IPS DF 4.7 (cell line): ENCODE measurements at regions not wholly inside any gene's neighbourhood (a gene's known extent, or its start where the extent isn't known, plus 50 kb on each side); places are given as distances from the start of the nearest gene placed in this dataset.
"Not testable (repeated sequence)": the region's sequence is repeated elsewhere in the genome, so short reads cannot be mapped to it uniquely, and the experiment has no call there.

ENCODE experiments used
- DNase-seq: peaks from one replicate; pipeline ENCODE4 v3.0.0-alpha.2; 2013; ENCODE audit warnings: low spot score; ENCODE audit errors: extremely low read depth

- no peak for DNase-seq
Observed at GRCh38 chrY:15871570-15871969, 1347.2 kb downstream of the NLGN4Y start.

DNA sequence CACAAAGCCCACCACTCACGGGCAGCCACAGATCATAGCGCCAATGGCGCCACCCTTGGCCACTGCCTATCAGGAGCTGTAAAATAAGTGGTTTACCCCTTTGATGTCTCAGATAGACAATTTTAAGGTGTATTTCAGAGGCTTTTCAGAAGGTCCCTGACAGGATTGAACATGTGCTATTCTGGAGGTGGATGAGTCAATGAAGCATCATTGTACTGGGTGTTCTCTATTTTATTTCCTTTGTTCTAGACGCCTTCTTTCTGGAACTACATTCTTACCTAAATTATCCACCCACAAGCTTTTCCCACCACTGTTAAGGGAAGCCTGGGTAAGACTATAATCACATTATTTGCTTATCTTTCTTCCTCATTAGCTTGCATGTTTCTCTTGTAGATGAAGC is 1351.6 kb downstream of the NLGN4Y start:
- not testable (repeated sequence) for DNase-seq

DNA sequence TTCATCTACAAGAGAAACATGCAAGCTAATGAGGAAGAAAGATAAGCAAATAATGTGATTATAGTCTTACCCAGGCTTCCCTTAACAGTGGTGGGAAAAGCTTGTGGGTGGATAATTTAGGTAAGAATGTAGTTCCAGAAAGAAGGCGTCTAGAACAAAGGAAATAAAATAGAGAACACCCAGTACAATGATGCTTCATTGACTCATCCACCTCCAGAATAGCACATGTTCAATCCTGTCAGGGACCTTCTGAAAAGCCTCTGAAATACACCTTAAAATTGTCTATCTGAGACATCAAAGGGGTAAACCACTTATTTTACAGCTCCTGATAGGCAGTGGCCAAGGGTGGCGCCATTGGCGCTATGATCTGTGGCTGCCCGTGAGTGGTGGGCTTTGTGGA is 1379.2 kb downstream of the NLGN4Y start:
- DNase-seq = not testable (repeated sequence)

- no peak for DNase-seq
Observed at GRCh38 chrY:15905557-15905956, 1381.2 kb downstream of the NLGN4Y start.

- DNase-seq = no peak
Observed at GRCh38 chrY:15926499-15926898, 1402.2 kb downstream of the NLGN4Y start.

- no peak for DNase-seq
Observed at GRCh38 chrY:15938791-15939190, 1414.5 kb downstream of the NLGN4Y start.

GRCh38 chrY:15951041-15951440 is 1426.7 kb downstream of the NLGN4Y start:
- DNase-seq = no peak

DNA sequence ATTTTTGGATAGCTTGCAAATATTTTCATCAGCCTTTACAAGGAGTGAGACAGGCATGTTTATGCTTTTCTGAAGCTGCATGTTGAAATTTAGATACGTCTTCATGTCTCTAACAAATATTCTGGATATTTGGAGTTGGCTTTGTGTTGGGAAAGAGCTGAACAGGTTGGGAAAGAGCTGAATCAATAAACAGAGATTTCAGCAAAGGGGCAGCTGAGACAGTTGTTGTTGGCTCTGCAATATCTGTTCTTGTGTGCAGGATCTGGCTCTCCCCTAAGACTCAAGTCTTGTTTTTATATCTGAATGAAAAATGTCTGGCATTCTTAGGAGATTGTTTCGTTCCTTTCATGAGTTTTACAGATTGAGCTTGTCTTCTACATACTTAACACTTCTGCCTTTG is 1444.5 kb downstream of the NLGN4Y start:
- DNase-seq = no peak

- no peak for DNase-seq
Observed at GRCh38 chrY:15973200-15973599, 1448.9 kb downstream of the NLGN4Y start.

DNA sequence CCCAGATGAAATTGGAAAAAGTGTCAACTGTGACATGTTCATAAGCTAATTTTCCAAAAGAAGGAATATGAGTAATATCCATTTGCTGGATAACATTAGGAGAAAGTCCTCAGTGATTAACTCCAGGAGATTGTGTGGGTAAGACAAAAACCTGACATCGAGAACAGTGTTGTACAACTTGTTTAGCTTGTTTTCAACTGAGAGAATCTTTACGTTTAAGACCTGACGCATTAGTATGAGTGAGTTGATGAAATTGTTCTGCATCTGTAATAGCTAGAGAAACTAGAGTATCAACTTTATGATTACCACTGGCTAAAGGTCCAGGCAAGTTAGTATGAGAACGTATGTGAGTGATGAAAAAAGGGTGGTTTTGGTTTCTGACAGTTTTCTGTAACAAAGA is 1452.4 kb downstream of the NLGN4Y start:
- no peak for DNase-seq

DNA sequence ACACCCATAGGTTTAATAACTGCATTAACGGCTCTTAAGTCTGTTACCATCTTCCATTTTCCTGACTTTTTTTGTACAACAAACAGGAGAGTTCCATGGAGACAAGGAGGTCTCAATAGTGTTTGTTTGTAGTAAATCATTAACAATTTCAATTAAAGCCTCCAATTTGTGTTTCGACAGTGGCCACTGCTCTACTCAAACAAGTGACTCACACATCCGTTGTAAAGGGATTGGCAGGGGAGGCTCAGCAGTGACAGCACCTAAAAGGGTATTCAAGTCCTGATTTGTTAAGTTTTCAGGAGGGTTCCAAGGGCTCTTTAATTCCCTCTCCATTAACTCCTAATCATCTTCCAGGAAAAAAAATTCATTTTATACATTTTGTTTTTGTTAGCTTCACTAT is 1454.2 kb downstream of the NLGN4Y start:
- DNase-seq = no peak

GRCh38 chrY:15984651-15985398 is 1460.5 kb downstream of the NLGN4Y start:
- no peak for DNase-seq

DNA sequence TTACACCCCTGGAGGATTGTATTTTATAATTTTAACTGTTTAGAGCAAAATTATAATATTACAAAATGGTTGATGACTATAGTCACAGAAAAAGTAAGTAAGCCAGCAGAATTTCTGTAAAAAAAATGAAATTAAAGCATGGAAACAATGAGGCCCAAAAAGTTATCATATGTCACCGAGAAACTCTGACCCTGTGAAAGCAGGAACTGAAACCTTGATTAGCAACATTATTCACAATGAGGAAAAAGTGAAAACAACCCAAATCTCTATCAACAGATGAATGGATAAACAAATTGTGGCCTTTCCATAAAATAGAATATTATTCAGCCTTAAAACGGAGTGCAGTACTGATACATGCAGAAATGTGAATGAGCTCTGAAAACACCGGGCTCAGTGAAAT is 1471.7 kb downstream of the NLGN4Y start:
- no peak for DNase-seq

DNA sequence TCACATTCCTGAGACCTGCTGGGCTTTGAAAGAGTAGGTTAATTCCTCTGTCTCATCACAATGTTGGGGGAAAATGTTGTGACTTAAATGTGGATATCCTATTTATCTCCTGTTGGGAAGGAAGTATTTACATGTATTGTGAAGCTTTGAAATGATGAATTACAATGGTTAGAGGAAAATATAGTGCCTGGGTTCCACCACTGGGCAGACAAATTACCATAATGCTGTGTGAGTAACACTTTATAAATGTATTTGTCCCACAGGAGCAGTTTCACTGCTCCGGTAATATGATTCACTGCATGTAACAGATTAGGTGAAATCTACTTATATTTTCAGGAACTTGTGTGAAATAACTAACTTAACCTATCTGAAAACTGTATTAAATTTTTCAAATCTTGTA is 1476.4 kb downstream of the NLGN4Y start:
- no peak for DNase-seq

DNA sequence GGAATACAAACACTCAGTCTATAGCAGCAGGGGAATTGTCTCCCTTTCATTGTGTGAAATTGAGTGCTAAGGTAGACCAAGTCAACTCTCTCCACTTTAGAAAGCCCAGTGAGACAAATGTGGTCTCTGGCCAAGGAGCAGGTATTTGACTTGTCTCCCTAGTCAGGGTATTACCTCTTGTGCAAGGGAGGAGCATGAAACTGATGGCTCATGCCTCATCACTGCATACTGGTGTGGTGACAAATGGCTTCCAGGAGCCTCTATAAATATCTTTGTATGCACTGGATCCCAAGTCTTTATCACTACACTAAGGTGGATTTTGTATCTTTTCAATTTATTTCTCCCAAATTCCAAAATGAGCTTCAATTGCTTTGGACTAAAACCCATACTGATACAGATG is 1477.6 kb downstream of the NLGN4Y start:
- DNase-seq = no peak

DNA sequence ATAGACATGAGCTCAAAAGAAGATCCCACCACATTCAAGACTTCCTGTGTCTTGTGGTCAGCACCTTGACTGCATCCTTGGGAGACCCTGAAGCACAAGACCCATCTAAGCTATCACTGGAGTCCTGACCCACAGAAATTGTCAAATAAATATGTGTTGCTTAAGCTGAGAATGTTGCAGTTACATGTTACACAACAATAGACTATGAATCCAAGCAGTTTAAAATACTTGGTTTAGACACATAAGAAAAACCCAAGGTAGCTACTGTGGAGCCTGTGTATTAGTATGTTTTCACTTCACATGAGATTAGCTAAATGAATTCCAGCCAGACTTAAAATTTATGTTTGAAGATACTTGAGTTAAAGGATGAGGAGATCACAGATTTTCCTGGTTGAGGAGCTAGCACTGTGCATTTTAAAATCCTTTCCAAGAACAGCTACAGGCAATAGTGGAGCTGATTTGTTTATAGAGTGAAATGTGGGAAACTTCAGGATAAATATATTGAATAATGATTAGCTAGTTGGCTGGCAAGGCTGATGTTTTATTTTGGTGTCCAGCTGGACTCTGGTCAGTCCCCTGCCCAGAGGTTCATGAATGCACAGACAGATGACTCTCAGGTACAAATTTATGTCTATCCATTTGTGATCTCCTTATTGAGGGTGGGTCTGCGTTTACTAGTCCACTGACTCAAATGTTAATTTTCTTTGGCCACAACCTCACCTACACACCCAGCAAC is 1527.7 kb downstream of the NLGN4Y start:
- no peak for DNase-seq

DNA sequence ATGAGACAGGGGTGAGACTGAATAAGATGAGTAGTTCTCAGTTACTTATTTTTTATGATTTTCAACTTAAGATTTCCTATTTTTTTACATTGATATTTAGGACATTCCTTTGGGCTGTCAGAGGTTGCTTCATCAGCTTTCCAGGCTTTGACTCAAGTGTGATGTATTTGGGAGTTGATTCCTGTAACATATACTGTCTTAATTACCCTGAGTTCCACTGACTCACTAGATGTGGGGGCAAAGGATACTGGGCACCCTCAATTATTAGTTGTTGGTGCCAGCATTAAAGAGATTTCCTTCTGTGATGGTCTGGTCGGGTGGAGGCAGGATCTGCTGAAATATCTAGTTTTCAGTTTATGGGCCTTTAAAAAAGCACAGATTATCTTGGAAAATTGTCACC is 1535.8 kb downstream of the NLGN4Y start:
- DNase-seq = no peak

- DNase-seq = no peak
Observed at GRCh38 chrY:16060686-16061085, 1536.4 kb downstream of the NLGN4Y start.

- DNase-seq = no peak
Observed at GRCh38 chrY:16071957-16072356, 1547.6 kb downstream of the NLGN4Y start.

GRCh38 chrY:16075701-16076100 is 1551.4 kb downstream of the NLGN4Y start:
- no peak for DNase-seq

GRCh38 chrY:16097325-16097724 is 1573.0 kb downstream of the NLGN4Y start:
- DNase-seq = no peak

GRCh38 chrY:16101815-16102214 is 1577.5 kb downstream of the NLGN4Y start:
- DNase-seq = no peak

GRCh38 chrY:16106613-16107012 is 1582.3 kb downstream of the NLGN4Y start:
- DNase-seq = no peak
